Activated naive CD4-positive, alpha-beta T cell treated with anti-CD3 and anti-CD28 coated beads for 36 hours (primary cell): ENCODE measurements at regions not wholly inside any gene's neighbourhood (a gene's known extent, or its start where the extent isn't known, plus 50 kb on each side); places are given as distances from the start of the nearest gene placed in this dataset.

Experiments
- CTCF ChIA-PET: fragments of 350-600 bp; sonication (Branson Sonifier 250); formaldehyde crosslinking; loops from one replicate; lab custom pipeline; 2021; ENCODE audit warnings: antibody characterized with exemption; lab: Charles Lee
- DNase-seq: peaks from one replicate; pipeline ENCODE4 v3.0.0-alpha.2; 2020
- H3K27ac Mint-ChIP-seq: one replicate; pipeline ENCODE4 v1.8.0; 2021; ENCODE audit warnings: mild to moderate bottlenecking, mixed read lengths
- H3K27me3 Mint-ChIP-seq: one replicate; pipeline ENCODE4 v1.8.0; 2021; ENCODE audit warnings: low read depth, mixed read lengths
- H3K36me3 Mint-ChIP-seq: one replicate; pipeline ENCODE4 v1.8.0; 2021; ENCODE audit warnings: low read depth, mixed read lengths
- H3K4me1 Mint-ChIP-seq: one replicate; pipeline ENCODE4 v1.8.0; 2021; ENCODE audit warnings: low read depth, mixed read lengths
- H3K4me3 Mint-ChIP-seq: one replicate; pipeline ENCODE4 v1.8.0; 2021; ENCODE audit warnings: mild to moderate bottlenecking, moderate library complexity, mixed read lengths
- H3K9me3 Mint-ChIP-seq: one replicate; pipeline ENCODE4 v1.8.0; 2021; ENCODE audit warnings: mixed read lengths
- intact Hi-C: fragments of 100-400 bp; cut with micrococcal nuclease; formaldehyde crosslinking; loops from one replicate; pipeline ENCODE4 v1.15.1; 2023

DNA sequence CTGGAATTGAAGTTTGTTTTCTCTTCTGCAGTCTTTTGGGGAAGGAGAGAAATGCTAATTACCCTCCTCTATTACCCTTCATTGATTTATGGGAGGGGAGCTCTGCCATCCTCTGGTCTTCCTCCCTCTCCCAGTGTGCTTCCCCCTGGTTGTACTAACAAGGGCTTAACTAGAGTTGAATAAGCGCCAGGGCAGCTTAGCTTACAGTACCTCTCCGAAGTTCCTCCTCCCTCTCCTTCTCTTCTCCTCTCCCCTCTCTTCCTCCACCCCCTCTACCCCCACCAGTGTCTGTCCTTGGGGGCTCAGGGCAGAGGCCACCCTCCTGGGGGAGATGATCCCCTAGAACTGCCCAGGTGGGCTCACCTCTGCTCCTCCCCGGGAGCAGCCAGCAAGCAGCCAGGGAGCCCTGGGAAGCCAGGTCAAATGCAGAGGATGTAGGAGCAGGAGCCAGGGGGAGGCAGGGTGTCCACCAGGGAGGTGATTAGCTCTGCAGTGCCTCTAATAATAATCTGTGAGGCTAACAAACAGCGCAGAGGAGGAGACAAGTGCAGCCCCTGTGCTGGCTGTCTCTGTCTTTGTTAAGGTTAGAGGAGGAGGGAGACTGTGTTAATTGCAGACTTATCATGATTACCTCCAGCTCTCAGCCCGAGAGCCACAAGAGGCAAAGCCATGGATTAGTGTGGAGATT is 191.6 kb upstream of the CADM1 start:
- intact Hi-C loops, result no loop called here
- no peak overlapping the region for H3K27ac Mint-ChIP-seq
- no peak overlapping the region for H3K4me3 Mint-ChIP-seq
- H3K36me3 Mint-ChIP-seq, result no peaks in the 10 kb centered on the region
- CTCF ChIA-PET, result no interaction called here
- peaks cover 6% of the 10 kb centered on the region for H3K9me3 Mint-ChIP-seq
- DNase-seq, result no peak
- peaks cover 6% of the 10 kb centered on the region for H3K27me3 Mint-ChIP-seq
- H3K4me1 Mint-ChIP-seq, result no peaks in the 10 kb centered on the region

DNA sequence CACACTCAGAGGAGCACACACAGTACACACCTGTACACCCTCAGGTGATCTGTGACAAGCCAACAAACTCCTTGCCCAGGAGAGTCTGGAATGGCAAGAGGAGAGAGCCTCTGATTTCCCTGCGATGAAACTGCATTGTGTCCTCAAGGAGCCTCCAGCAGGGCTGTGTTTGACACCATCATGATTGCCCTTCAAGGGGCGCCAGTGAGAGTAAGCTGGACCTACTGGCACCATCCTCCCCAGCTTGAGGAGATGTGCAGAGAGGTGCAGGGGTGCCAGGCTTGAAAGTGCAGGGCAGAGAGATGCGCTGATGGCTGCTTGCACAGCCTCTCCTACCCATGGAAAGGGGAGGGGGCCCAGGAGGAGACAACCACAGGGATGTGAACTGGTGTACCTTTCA is 188.8 kb upstream of the CADM1 start:
- Mint-ChIP-seq H3K4me3 (no peak overlapping the region), H3K36me3 (no peaks in the 10 kb centered on the region), H3K27me3 (peaks cover 3% of the 10 kb centered on the region), H3K27ac (no peak overlapping the region), H3K9me3 (peaks cover 4% of the 10 kb centered on the region), H3K4me1 (no peaks in the 10 kb centered on the region)
- intact Hi-C loops, result no loop called here
- no peak for DNase-seq
- CTCF ChIA-PET, result no interaction called here

DNA sequence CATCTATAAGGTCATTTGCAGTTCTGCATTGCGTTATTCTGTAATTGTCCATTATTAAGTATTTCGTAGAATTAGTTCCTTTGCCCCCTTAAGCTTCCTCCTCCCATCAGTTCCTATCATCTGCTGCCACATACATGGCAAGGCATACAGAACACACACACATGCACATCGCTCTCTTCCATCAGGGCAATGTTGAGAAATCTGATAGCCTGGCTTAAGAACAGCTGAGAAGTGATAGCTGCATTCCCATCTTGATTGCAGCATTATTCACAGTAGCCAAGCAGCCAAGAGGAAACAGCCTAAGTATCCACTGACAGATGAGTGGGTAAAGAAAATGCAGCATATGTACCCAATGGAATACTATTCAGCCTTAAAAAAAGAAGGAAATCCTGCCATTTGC is 186.8 kb upstream of the CADM1 start:
- intact Hi-C loops, result no loop called here
- CTCF ChIA-PET, result interaction anchor here (0.8 kb wide), 1 partner anchor 47 kb away, joined by 3 read pairs; no protein-coding TSS in a partner anchor
- no peaks in the 10 kb centered on the region for H3K4me1 Mint-ChIP-seq
- no peak for DNase-seq
- H3K27me3 Mint-ChIP-seq, result peaks cover 3% of the 10 kb centered on the region
- no peaks in the 10 kb centered on the region for H3K36me3 Mint-ChIP-seq
- H3K27ac Mint-ChIP-seq, result no peak overlapping the region
- no peak overlapping the region for H3K4me3 Mint-ChIP-seq
- H3K9me3 Mint-ChIP-seq, result peaks cover 4% of the 10 kb centered on the region

DNA sequence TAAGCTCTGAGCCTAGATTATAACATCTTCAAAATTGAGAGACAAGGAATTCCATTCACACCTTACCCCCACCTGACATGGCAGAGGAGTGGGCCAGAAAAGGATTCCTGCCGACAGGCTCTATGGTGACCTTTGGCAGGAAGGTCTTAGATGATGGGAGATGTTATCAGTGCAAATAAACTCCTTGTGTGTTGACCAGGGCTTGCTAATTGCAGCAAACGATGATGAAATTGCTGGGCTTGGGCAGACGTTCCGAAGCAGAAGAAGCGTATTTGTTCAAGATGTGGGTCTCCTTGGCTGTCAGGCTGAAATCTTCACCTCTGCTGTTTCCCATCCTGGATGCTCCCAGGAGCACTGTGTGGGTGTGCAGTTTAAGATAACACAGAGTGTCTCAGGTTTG is 183.7 kb upstream of the CADM1 start:
- Mint-ChIP-seq H3K27me3 (peaks cover 3% of the 10 kb centered on the region), H3K27ac (no peak overlapping the region), H3K36me3 (no peaks in the 10 kb centered on the region), H3K4me3 (no peak overlapping the region), H3K9me3 (peaks cover 5% of the 10 kb centered on the region), H3K4me1 (no peaks in the 10 kb centered on the region)
- CTCF ChIA-PET, result no interaction called here
- no peak for DNase-seq
- intact Hi-C loops, result no loop called here

DNA sequence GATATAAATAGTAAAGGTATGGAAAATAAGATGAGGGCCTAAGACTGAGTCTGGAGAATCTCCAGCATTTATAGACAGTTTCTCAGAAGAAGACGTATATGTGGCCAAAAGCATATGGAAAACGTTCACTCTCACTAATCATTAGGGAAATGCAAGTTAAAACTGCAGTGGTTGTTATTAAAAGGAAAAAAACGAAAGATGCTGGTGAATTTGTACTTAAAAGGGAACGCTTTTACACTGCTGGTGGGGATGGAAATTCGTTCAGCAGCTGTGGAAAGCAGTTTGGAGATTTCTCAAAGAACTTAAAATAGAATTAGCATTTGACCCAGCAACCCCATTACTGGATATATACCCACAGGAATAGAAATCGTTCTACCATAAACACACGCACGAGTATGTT is 180.5 kb upstream of the CADM1 start:
- CTCF ChIA-PET, result no interaction called here
- intact Hi-C loops, result no loop called here
- no peaks in the 10 kb centered on the region for H3K36me3 Mint-ChIP-seq
- no peak overlapping the region for H3K27ac Mint-ChIP-seq
- no peak for DNase-seq
- no peaks in the 10 kb centered on the region for H3K4me1 Mint-ChIP-seq
- peaks cover 7% of the 10 kb centered on the region for H3K27me3 Mint-ChIP-seq
- H3K4me3 Mint-ChIP-seq, result no peak overlapping the region
- peaks cover 4% of the 10 kb centered on the region for H3K9me3 Mint-ChIP-seq

DNA sequence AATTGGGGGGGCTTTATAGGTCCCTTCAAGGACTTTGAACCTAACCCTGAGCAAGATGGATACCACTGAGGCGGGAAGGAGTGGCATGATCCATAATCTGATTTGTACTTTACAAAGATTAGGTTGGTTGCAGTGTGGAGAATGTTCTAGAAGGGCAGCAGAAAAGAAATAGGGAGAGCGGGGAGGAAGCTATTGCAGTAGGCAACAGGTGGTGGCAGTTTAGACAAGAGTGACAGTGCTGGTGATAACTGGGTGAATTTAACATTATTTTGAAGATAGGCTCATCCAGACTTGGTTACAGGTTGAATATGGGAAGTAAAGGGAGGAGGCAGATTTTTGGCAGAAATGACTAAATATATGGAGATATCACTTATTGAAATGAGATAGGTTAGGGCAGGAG is 179.9 kb upstream of the CADM1 start:
- no peaks in the 10 kb centered on the region for H3K36me3 Mint-ChIP-seq
- H3K27me3 Mint-ChIP-seq, result peaks cover 7% of the 10 kb centered on the region
- intact Hi-C loops, result no loop called here
- H3K4me1 Mint-ChIP-seq, result no peaks in the 10 kb centered on the region
- CTCF ChIA-PET, result no interaction called here
- H3K27ac Mint-ChIP-seq, result no peak overlapping the region
- no peak for DNase-seq
- H3K4me3 Mint-ChIP-seq, result no peak overlapping the region
- peaks cover 2% of the 10 kb centered on the region for H3K9me3 Mint-ChIP-seq

DNA sequence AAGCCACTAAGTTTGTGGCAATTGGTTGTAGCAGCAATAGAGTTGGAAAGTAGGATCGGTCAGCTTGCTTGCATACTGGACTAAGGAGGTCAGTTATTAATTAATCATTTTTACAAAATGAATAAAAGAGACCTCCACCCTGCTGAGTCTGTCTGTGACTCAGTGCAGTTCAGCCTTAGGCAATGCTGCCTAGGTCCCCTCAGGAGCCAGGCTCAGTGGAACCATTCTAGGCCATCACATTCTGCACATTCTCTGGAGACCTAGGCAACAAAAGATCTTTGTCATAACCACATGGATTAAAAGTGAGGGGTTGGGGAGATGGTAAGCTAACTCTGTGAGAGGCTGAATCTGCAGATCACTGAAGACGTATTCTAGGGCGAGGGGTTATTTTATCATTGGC is 178.7 kb upstream of the CADM1 start:
- no peaks in the 10 kb centered on the region for H3K36me3 Mint-ChIP-seq
- H3K27ac Mint-ChIP-seq, result no peak overlapping the region
- no peak for DNase-seq
- H3K9me3 Mint-ChIP-seq, result peaks cover 2% of the 10 kb centered on the region
- H3K4me1 Mint-ChIP-seq, result no peaks in the 10 kb centered on the region
- intact Hi-C loops, result no loop called here
- CTCF ChIA-PET, result no interaction called here
- H3K27me3 Mint-ChIP-seq, result peaks cover 7% of the 10 kb centered on the region
- no peak overlapping the region for H3K4me3 Mint-ChIP-seq

DNA sequence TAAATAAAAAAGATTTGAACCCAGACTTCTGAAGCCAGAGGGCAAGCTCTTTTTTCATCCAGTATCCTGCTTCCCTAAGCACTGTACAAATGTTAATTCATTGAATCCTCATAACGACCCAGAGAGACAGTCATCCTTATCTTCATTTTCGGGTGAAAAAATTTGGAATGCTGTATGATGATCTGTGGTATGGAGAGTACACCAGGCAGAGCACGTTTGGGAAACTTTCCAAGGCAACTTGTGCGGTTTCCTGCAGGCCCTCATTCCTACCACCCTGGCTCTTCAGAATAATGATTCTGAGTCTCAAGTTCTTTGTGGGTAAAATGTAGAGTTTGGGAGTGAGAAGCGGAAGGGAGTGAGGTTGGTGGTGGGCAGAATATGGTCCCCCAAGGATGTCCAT is 177.9 kb upstream of the CADM1 start:
- DNase-seq, result no peak
- Mint-ChIP-seq H3K27me3 (peaks cover 7% of the 10 kb centered on the region), H3K4me1 (no peaks in the 10 kb centered on the region), H3K4me3 (no peak overlapping the region), H3K36me3 (no peaks in the 10 kb centered on the region), H3K9me3 (peaks cover 2% of the 10 kb centered on the region), H3K27ac (no peak overlapping the region)
- intact Hi-C loops, result no loop called here
- CTCF ChIA-PET, result no interaction called here

DNA sequence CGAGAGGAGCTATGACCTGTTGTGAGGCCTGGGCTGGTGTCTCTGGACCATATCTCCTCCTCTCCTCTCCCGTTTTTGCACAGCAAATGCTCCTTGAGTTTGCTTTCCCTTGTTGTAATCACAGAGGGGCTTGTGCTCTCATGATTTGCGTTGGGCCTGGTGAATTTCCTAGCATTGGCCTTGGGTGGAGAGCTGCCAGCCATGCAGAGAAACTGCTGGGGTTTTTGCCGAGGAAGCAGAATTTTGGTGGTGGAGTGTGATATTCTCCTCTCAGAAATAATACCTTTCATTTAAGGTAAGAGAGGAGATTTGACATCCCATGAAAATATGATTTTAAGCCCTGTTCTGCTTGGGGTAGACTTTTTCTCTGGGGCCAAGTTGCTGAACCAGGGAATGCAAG is 175.7 kb upstream of the CADM1 start:
- DNase-seq, result no peak
- H3K9me3 Mint-ChIP-seq, result no peaks in the 10 kb centered on the region
- H3K36me3 Mint-ChIP-seq, result no peaks in the 10 kb centered on the region
- peaks cover 7% of the 10 kb centered on the region for H3K27me3 Mint-ChIP-seq
- CTCF ChIA-PET, result no interaction called here
- intact Hi-C loops, result no loop called here
- H3K4me1 Mint-ChIP-seq, result no peaks in the 10 kb centered on the region
- no peak overlapping the region for H3K4me3 Mint-ChIP-seq
- H3K27ac Mint-ChIP-seq, result no peak overlapping the region

DNA sequence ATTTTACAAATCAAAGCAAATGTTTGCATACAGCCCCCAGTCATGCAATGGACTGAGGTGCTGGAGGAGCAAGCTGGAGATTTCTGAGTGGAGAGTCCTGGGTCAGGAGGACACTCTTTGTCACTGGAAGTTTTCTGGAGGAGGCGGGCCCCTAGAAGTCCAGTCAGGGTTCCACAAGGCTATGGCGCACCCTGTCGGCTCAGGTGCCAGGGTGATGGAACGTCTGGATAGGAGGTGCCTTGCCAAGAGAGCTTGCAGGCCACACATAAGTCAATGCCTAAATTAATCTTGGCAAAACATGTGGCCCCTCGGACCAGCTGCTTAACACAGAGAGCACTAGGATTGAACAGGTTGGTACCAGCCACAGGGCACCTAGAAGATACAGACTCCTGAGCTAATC is 174.7 kb upstream of the CADM1 start:
- CTCF ChIA-PET, result no interaction called here
- no peaks in the 10 kb centered on the region for H3K9me3 Mint-ChIP-seq
- DNase-seq, result no peak
- H3K4me1 Mint-ChIP-seq, result no peaks in the 10 kb centered on the region
- no peaks in the 10 kb centered on the region for H3K36me3 Mint-ChIP-seq
- peaks cover 7% of the 10 kb centered on the region for H3K27me3 Mint-ChIP-seq
- no peak overlapping the region for H3K4me3 Mint-ChIP-seq
- intact Hi-C loops, result no loop called here
- H3K27ac Mint-ChIP-seq, result no peak overlapping the region

DNA sequence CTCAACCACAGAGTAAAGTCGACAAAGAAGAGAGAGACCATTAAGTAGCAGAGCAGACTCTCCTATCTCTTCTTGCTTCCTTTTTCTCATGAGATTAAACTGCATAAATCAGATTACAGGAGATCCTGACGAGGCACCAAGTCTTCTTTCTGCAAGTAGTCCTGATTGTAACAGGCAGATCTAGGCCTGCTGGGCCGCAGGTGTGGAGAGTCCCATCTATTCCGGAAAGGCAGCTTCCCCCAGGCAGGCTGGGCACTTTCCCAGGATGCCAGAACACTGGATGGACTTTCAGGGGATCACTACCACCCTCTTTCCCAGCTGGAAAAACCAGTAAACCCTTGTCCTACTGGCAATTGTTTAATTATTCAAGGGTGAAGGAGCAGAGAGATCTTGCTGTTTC is 173.0 kb upstream of the CADM1 start:
- no peaks in the 10 kb centered on the region for H3K4me1 Mint-ChIP-seq
- intact Hi-C loops, result no loop called here

DNA sequence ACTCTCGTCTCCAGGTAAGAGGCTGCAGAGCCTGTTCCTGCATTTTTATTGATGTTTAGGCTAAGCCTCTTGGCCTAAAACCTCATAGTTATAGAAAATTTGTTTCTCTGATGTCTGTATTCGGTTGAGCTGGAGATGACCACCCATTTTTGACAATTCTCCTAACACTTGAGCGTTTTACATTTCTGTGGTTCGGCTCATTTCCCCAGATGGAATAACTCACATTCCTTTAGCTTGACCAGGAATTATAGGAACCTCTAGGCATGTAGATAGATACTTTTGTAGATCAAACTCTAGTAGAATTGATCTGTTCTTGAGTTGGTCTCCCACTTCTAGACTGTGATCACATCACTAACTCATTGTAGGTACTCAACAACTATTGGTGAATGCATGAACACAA is 172.6 kb upstream of the CADM1 start:
- DNase-seq, result no peak
- CTCF ChIA-PET, result no interaction called here
- Mint-ChIP-seq H3K4me3 (no peak overlapping the region), H3K27ac (no peak overlapping the region), H3K27me3 (peaks cover 3% of the 10 kb centered on the region), H3K9me3 (no peaks in the 10 kb centered on the region), H3K36me3 (no peaks in the 10 kb centered on the region), H3K4me1 (no peaks in the 10 kb centered on the region)
- intact Hi-C loops, result no loop called here

More for the DNA sequence above, 173.0 kb upstream of the CADM1 start:
- DNase-seq, result no peak
- Mint-ChIP-seq H3K36me3 (no peaks in the 10 kb centered on the region), H3K4me3 (no peak overlapping the region), H3K27me3 (peaks cover 3% of the 10 kb centered on the region), H3K27ac (no peak overlapping the region), H3K9me3 (no peaks in the 10 kb centered on the region)
- CTCF ChIA-PET, result no interaction called here

DNA sequence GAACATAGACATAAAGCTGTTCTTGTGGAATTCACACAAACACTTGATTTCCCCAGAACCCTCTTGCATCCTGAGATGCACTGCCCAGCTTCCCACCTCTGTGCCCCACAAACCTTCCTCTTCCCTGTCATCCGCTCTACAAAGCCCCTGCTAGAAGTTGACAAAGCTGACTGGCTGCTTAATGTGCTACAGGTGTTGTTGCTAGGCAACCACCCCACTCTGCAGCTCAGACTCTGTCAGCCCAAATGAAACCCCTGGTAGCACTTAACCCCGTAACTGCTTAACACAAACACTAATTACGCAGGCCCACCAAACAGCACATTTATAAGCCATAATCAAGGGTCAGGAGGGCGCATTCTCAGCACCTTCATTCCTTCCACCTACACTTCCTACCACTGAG is 172.0 kb upstream of the CADM1 start:
- no peaks in the 10 kb centered on the region for H3K4me1 Mint-ChIP-seq
- no peaks in the 10 kb centered on the region for H3K9me3 Mint-ChIP-seq
- no peak overlapping the region for H3K4me3 Mint-ChIP-seq
- peaks cover 2% of the 10 kb centered on the region for H3K27me3 Mint-ChIP-seq
- H3K27ac Mint-ChIP-seq, result no peak overlapping the region
- intact Hi-C loops, result no loop called here
- DNase-seq, result no peak
- H3K36me3 Mint-ChIP-seq, result no peaks in the 10 kb centered on the region
- CTCF ChIA-PET, result no interaction called here
